Ishikawa (cell line): ENCODE measurements at regions not wholly inside any gene's neighbourhood (a gene's known extent, or its start where the extent isn't known, plus 50 kb on each side); places are given as distances from the start of the nearest gene placed in this dataset.

Experiments used
- CEBPB ChIP-seq: IDR thresholded peaks from 2 replicates; pipeline ENCODE4 v1.6.1; 2012
- CREB1 ChIP-seq: IDR thresholded peaks from 2 replicates; pipeline ENCODE4 v1.6.1; 2012; ENCODE audit warnings: low read depth
- EGR1 ChIP-seq: IDR thresholded peaks from 2 replicates; pipeline ENCODE4 v1.6.1; 2012
- EP300 ChIP-seq: IDR thresholded peaks from 2 replicates; pipeline ENCODE4 v1.6.1; 2012; ENCODE audit warnings: borderline replicate concordance
- FOXM1 ChIP-seq: IDR thresholded peaks from 2 replicates; pipeline ENCODE4 v1.6.1; 2012; ENCODE audit warnings: low read depth, borderline replicate concordance
- MAX ChIP-seq: IDR thresholded peaks from 2 replicates; pipeline ENCODE4 v1.6.1; 2012
- NFIC ChIP-seq: IDR thresholded peaks from 2 replicates; pipeline ENCODE4 v1.6.1; 2012
- RAD21 ChIP-seq: IDR thresholded peaks from 2 replicates; pipeline ENCODE4 v1.6.1; 2012; ENCODE audit warnings: low read depth
- REST ChIP-seq: IDR thresholded peaks from 2 replicates; pipeline ENCODE4 v1.6.1; 2012; ENCODE audit warnings: low read depth, mild to moderate bottlenecking
- TAF1 ChIP-seq: IDR thresholded peaks from 2 replicates; pipeline ENCODE4 v1.6.1; 2012; ENCODE audit warnings: low read depth, mild to moderate bottlenecking
- TCF12 ChIP-seq: IDR thresholded peaks from 2 replicates; pipeline ENCODE4 v1.6.1; 2012; ENCODE audit warnings: low read depth
- TEAD4 ChIP-seq: IDR thresholded peaks from 2 replicates; pipeline ENCODE4 v1.6.1; 2012
- USF1 ChIP-seq: IDR thresholded peaks from 2 replicates; pipeline ENCODE4 v1.6.1; 2012
- YY1 ChIP-seq: IDR thresholded peaks from 2 replicates; pipeline ENCODE4 v1.6.1; 2012; ENCODE audit warnings: low read depth
- ZBTB7A ChIP-seq: IDR thresholded peaks from 2 replicates; pipeline ENCODE4 v1.6.1; 2012; ENCODE audit warnings: low read depth

GRCh38 chr9:126025991-126026390, 278.8 kb downstream of the PBX3 start:
- no peak for TF ChIP-seq TAF1
- TF ChIP-seq EP300, result no peak
- no peak for TF ChIP-seq USF1
- no peak for TF ChIP-seq ZBTB7A
- TF ChIP-seq CREB1, result no peak
- TF ChIP-seq EGR1, result no peak
- no peak for TF ChIP-seq REST

- TF ChIP-seq CREB1 (no peak), EGR1 (no peak), YY1 (no peak), TAF1 (no peak), TEAD4 (no peak), TCF12 (no peak), MAX (no peak), EP300 (no peak), REST (no peak), CEBPB (no peak), NFIC (no peak), RAD21 (no peak), ZBTB7A (no peak), FOXM1 (no peak), USF1 (no peak)
Measured at GRCh38 chr9:126027566-126027965, 280.4 kb downstream of the PBX3 start.

GRCh38 chr9:126028746-126029145, 281.6 kb downstream of the PBX3 start:
- TF ChIP-seq CEBPB (no peak), EGR1 (no peak), CREB1 (no peak), ZBTB7A (no peak), FOXM1 (no peak), NFIC (no peak), MAX (no peak), RAD21 (no peak), REST (no peak), TEAD4 (no peak), EP300 (no peak), TAF1 (no peak), TCF12 (no peak), YY1 (no peak), USF1 (no peak)

GRCh38 chr9:126030716-126031115, 283.5 kb downstream of the PBX3 start:
- no peak for TF ChIP-seq NFIC
- TF ChIP-seq EP300, result no peak
- no peak for TF ChIP-seq USF1
- no peak for TF ChIP-seq TCF12
- no peak for TF ChIP-seq CEBPB
- TF ChIP-seq MAX, result no peak
- no peak for TF ChIP-seq FOXM1
- no peak for TF ChIP-seq RAD21
- TF ChIP-seq YY1, result no peak
- TF ChIP-seq CREB1, result no peak
- TF ChIP-seq TEAD4, result no peak
- no peak for TF ChIP-seq TAF1
- no peak for TF ChIP-seq REST
- TF ChIP-seq EGR1, result no peak
- no peak for TF ChIP-seq ZBTB7A
